ENCODE measurements at regions not wholly inside any gene's neighbourhood (a gene's known extent, or its start where the extent isn't known, plus 50 kb on each side); places are given as distances from the start of the nearest gene placed in this dataset.

- H3K4me3 ChIP-seq: no peak overlapping the region
- H3K9me3 ChIP-seq: no peaks in the 10 kb centered on the region
- no peak for DNase-seq
- TF ChIP-seq POLR2A (IDR thresholded peaks at IDR 0.05) (no peak), CTCF (IDR thresholded peaks at IDR 0.05) (no peak)
- H3K27ac ChIP-seq: no peak overlapping the region
- H3K27me3 ChIP-seq: no peaks in the 10 kb centered on the region
- no peaks in the 10 kb centered on the region for H3K4me1 ChIP-seq
- H3K36me3 ChIP-seq: no peaks in the 10 kb centered on the region
These were observed 130.8 kb upstream of the TBL1X start for GRCh38 chrX:9333873-9334560.

- H3K36me3 ChIP-seq: no peaks in the 10 kb centered on the region
- no peaks in the 10 kb centered on the region for H3K27me3 ChIP-seq
- no peaks in the 10 kb centered on the region for H3K9me3 ChIP-seq
- no peak for TF ChIP-seq CTCF (IDR thresholded peaks at IDR 0.05)
- no peak for TF ChIP-seq POLR2A (IDR thresholded peaks at IDR 0.05)
- H3K27ac ChIP-seq: no peak overlapping the region
- H3K4me1 ChIP-seq: peaks cover 0 to 3% (median 0%) of the 10 kb centered on the region in 4 donors
- H3K4me3 ChIP-seq: no peak overlapping the region
- no peak for DNase-seq
These were observed 129.6 kb upstream of the TBL1X start for GRCh38 chrX:9335251-9335650.

- no peaks in the 10 kb centered on the region for H3K27me3 ChIP-seq
- TF ChIP-seq POLR2A (IDR thresholded peaks at IDR 0.05): no peak
- no peak for TF ChIP-seq CTCF (IDR thresholded peaks at IDR 0.05)
- DNase-seq: no peak
- peaks cover 0 to 9% (median 0%) of the 10 kb centered on the region in 4 donors for H3K4me1 ChIP-seq
- no peaks in the 10 kb centered on the region for H3K36me3 ChIP-seq
- no peak overlapping the region for H3K4me3 ChIP-seq
- H3K9me3 ChIP-seq: no peaks in the 10 kb centered on the region
- H3K27ac ChIP-seq: peak overlapping the region in 2 of 4 donors; percentile 15 to 35
These were observed 128.4 kb upstream of the TBL1X start for GRCh38 chrX:9336456-9336855.

GRCh38 chrX:9337046-9337445 is 127.8 kb upstream of the TBL1X start:
- Histone ChIP-seq H3K27ac (peak overlapping the region in 2 of 4 donors; percentile 15 to 35), H3K36me3 (no peaks in the 10 kb centered on the region), H3K27me3 (no peaks in the 10 kb centered on the region), H3K9me3 (no peaks in the 10 kb centered on the region), H3K4me3 (no peak overlapping the region), H3K4me1 (peaks cover 0 to 9% (median 0%) of the 10 kb centered on the region in 4 donors)
- no peak for TF ChIP-seq POLR2A (IDR thresholded peaks at IDR 0.05)
- TF ChIP-seq CTCF (IDR thresholded peaks at IDR 0.05): no peak
- no peak for DNase-seq

- Histone ChIP-seq H3K4me3 (no peak overlapping the region), H3K9me3 (no peaks in the 10 kb centered on the region), H3K27me3 (no peaks in the 10 kb centered on the region), H3K27ac (no peak overlapping the region), H3K36me3 (no peaks in the 10 kb centered on the region), H3K4me1 (peaks cover 0 to 9% (median 0%) of the 10 kb centered on the region in 4 donors)
- no peak for TF ChIP-seq CTCF (IDR thresholded peaks at IDR 0.05)
- TF ChIP-seq POLR2A (IDR thresholded peaks at IDR 0.05): no peak
- no peak for DNase-seq
These were observed 125.9 kb upstream of the TBL1X start for GRCh38 chrX:9338986-9339385.
